NCI-H345 (cell line): ENCODE measurements at regions not wholly inside any gene's neighbourhood (a gene's known extent, or its start where the extent isn't known, plus 50 kb on each side); places are given as distances from the start of the nearest gene placed in this dataset.
A peak's percentile ranks its signal among the peaks of the same experiment; 100 is the strongest.

Source experiments
- DNase-seq: peaks from one replicate; lab custom pipeline; 2025; lab: John Stamatoyannopoulos, UW

DNA sequence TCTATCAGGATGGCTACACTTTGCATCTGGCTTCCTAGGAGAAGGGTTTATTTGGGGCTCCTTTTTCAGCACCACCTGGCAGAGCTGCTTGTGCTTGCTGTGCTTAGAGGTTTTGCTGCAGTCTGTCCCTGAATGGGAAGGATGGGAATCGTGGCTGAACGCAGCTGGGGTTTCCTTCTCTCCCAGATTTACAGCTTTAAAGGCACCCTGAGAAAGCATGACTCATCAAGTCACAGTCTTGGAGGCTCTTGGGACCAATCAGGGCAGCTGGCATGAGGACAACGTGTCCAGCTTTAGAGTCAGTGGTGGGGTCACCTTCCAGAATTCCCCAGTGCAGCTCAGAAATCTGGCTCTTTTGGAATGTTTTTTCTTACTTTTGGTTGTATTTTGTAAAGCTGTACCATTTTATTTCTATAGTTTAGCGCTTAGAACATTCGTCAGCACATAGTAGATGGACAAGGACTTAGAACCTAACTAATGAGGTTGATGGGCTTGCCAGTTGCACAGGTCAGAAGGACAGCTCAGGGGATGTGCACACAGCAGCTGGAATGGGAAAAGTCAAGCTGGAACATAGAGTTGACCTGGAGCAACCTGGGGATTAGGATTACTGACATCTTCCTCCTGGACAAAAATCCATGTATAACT lies 222.6 kb downstream of the PRDM2 start:
- DNase-seq: no peak

DNA sequence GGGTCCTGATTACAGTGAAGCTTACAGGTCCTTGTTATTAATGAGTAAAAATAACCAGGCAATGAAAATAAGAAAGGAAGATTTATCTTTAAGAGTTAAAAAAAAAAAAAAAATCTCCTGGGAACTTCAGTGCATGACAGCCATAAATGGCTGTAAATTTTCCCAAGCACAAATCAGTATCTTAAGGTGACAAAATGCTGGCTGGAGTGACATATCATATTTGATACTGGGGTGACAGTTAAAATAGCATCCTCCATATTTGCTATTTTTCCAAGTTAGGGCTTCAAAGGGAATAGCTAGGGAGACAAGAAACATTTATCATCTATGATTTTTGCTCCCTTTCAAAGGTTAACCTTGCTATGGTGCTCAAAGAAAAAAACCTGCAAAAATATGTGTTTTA lies 226.6 kb downstream of the PRDM2 start:
- DNase-seq: no peak

DNA sequence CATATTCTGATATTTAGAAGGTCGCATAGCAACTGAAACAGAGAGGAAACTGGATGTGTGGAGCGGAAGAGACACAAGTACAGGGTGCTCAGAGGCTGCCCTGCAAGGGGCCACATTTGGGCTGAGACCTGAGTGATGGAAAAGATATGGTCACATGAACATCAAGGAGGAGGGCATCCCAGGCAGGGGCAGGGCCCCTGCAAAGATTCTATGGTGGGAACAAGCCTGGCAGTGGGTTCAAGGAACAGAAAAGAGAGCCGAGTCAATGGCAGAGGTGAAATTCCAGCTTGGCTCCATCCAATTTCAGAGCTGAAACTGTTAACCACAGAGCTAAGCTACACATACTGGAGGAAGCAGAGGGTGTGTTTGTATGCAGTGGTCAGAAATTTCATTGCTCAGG lies 227.7 kb downstream of the PRDM2 start:
- no peak for DNase-seq

DNA sequence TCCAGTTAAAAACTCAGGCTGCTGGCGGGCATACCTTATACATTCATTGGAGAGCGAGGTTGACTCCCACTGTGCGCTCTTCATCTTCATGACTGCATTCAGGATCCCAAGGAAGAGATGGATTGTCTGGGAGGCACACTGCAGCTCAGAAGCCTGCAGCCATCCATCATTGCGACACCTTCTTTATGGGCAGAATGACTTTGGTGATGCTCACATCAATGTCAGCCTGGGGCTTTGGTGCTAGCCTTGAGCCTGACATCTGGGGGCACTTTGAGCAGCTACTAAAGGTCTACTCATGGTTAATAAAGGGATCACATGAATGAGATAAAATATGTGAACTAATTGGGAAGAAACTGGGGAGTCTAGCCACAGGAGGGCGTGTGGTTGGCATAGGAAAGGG lies 229.3 kb downstream of the PRDM2 start:
- DNase-seq: no peak

DNA sequence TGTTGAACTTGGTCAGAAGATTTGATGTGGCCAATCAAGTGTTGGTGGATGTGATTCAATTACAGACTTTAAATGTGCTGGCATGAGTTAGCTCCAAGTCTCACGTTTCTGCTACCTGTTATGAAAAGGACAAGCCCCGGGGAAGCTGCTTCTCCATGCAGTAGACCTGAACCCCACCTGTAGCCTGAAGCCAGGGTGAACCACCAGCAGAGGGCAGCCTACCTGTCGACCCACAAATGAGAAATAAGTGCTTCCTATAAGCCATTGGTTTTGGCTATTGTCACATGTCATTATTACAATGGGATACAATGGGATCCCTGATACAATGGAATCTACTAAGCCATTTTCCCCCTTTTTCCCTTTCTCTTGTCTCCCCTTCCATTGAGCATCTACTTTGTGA lies 230.2 kb downstream of the PRDM2 start:
- peak; percentile 1 for DNase-seq

DNA sequence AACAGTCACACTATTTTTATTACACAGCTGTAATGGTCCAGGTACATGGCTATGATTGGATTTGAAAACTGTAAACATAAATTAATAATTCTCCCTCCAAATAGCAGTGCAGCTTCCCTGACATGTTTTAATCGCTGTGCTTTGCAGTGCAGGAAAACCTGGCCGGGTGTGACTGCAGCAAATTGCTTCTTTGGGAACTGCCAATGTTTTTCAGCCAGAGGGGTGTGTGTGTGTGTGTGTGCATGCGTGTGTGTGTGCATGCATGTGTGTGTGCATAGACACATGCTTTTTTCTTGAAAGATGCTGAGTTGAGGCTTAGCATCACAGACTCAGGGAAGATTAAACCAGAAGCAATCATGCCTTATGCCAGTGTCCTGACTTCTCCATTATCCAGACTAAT lies 231.2 kb downstream of the PRDM2 start:
- no peak for DNase-seq

DNA sequence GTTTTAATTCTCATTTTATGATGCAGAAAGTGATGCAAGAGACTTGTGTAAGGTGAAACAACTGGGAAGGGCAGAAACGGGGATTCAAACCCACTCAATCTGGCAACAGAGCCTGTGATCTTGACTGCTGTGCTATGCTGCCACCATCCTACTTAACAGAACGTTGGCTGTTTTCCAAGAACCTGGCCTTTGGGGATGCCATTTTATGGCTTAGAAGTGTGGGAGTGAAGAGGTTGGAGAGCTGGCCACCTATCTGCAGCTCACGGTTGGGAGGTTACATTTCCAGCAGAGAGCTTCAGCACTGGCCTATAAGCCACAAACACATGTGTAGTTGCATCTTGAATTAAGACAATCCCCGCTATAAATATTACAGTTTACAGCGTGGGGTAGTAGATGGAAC lies 235.3 kb downstream of the PRDM2 start:
- DNase-seq: peak; percentile 94

DNA sequence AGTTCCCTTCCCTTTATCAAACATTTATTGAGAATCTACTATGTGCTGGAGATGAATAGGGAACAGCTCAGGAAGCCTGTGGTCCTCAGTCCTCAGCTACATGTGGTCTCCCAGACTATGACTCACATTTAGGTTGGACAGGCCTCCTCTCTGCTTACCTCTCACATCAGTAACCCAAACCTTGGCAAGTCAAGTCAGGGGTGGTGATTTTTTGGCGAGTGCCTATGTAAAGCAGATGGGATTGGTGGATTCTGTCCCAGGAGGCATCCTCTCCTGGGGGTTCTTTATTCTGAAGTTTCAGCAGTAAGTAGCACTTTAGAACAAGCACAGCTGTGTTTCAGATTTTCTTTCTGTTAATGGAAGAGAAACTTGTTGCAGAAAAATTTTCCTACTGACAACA lies 241.3 kb downstream of the PRDM2 start:
- DNase-seq: no peak

DNA sequence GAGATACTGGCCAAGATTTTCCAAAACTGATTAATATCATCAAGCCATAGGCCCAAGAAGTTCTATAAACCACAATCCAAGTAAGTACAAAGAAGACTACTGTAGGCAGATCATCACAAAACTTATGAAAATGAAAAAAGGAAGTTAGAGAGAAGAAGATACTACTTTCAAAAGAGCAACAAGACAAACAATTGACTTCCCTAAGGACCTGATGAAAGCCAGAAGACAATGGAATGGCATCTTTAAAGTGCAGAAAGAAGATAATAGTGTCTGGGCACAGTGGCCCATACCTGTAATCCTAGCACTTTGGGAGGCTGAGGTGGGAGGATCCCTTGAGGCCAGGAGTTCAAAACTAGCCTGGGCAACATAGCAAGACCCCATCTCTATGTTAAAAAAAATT lies 243.1 kb downstream of the PRDM2 start:
- no peak for DNase-seq

DNA sequence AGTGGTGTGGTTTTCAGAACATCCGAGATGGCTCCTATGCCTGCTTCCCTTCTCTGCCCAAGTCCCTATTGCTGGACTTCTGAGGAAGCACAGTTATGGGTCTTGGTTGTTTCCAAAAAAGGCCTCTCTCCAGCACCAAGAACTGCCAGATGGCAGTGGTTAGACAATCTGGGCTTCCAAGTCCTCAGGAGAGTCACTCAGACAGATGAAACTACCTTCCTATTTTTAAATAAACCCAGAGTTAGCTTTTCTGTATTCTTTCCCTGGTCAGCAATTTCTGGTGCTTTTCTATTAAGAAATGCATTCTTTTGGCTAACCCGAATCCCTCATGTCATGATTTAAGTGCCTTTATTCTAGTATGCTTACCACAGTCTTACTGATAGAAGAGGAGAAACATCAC lies 245.9 kb downstream of the PRDM2 start:
- no peak for DNase-seq

DNA sequence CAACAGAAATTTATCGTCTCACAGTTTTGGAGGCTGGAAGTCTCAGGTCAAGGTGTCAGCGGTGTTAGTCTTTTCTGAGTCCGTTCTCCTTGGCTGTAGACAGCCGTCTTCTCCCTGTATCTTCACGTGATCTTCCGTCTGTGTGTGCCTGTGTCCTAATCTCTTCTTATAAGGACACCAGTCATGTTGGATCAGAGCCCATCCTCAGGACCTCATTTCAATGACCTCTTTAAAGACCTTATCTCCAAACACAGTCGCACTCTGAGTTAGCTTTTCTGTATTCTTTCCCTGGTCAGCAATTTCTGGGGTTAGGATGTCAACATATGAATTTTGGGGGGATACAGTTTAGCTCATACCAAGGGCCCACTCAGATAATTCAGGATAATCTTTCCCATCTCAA lies 247.7 kb downstream of the PRDM2 start:
- DNase-seq: no peak

DNA sequence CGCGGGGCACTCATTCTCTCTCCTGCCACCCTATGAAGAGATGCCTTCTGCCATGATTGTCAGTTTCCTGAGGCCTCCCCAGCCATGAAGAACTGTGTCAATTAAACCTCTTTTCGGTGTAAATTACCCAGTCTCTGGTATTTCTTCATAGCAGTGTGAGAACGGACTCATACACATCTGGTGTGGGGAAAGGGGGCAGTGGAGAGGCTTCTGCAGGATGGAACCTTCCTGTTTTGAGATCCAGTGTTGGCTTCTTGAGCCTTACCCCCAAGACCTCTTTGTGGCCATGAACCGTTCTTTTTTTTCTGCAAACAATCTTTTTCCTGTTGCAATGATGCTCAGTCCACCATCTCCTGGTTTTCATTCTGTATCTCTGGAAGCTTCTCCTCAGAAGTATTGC lies 248.4 kb downstream of the PRDM2 start:
- no peak for DNase-seq

DNA sequence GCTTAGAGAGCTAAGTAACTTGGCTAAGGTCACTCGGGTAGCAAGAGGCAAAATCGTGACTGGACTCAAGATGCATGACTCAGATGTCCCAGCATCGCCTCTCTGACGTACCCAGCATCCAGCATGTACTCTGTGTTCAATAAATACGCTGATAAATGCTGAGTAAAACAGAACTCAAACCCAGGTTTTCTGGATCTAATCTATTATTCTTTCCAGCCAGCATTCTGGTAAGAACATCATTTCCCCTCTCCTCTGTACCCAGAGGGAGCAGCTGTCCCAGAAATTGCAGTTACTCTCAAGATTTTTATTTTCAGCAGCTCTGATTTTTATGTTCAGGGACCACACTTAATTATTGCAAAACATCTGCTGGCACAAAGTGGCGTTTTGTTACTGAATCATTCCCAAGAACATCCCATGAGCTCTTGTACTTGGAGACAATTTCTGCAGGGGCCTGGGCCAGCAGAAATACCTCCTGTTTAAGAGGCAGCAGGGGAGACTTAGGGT lies 249.0 kb downstream of the PRDM2 start:
- DNase-seq: no peak

DNA sequence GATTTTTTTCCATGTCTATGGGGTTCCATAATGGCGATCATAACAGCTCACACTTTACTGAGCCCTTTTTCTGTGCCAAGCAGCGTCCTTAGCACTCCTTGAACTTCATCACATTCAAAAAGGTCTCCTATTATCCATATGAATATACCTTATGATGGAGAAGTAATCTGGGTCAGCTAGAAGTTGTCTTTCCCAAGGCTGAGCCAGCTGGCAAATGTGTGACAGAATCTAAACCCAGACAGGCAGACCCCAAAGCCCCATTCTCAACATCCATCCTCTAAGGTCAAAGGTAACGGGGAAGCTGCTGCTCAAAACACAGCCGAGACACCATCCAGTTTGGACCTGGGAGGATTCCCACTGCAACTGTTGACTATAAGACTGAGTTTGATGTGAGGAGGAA lies 249.6 kb downstream of the PRDM2 start:
- no peak for DNase-seq

DNA sequence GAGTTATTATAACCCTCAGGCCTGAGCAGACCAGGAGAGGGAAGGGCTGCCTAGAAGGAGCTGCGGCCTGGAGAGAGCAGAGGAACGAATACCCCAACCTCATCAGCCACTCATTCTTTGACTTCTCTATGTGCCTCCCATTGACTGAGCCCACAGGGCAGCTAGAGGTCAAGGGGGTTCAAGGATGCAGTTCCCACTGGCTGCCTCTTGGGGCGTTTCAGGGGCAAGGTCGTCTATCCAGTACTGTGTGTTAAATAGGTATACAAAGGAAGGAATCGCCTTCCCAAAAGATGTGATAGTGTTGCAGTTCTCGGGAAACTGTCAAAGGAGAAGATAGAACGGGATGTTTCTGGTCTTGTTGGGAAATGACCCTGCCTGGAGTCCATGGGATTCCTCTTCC lies 250.6 kb downstream of the PRDM2 start:
- no peak for DNase-seq

DNA sequence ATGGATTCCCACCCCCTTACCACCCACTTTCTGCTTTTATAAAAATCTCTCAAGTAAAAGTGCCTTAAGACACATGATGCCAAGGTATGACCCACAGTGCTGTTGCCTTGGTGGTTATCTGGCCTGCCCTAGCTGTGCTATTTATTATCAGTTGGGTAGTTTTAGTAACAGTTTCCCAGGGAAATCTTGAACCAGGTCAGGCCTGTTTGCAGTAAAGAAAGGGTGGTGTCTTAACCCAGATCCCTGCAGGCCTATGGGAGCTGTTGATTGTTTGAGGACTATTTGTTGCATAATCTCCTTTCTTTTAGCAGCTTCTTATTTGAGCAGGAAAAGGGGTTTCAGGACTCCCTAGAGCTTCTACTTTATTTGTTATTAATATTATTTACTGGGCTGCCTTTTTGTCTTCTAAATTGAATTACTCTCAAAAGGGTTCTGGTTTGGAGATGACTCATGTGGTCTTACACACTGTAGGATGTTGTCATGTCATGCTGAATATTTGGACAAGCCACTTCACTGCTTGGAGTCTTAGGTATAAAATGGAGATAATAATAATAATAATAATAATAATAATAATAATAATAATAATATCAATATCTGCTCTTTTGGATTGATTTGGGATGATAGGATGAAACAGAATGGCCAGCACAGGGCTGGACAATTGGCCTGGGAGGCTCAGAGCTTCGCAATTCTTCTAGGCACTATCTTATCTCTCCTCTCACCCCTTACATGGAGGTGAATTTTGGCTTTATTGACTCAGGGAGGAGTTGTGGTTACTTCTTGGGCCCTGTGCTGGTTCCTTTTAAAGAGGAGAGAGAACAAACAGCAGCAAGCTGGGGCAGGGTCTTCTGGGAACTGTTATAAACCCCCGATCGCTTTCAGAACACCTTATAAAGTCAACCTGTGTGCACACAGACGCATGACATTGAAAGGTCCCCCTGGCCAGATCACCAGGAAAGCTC lies 252.1 kb downstream of the PRDM2 start:
- no peak for DNase-seq

DNA sequence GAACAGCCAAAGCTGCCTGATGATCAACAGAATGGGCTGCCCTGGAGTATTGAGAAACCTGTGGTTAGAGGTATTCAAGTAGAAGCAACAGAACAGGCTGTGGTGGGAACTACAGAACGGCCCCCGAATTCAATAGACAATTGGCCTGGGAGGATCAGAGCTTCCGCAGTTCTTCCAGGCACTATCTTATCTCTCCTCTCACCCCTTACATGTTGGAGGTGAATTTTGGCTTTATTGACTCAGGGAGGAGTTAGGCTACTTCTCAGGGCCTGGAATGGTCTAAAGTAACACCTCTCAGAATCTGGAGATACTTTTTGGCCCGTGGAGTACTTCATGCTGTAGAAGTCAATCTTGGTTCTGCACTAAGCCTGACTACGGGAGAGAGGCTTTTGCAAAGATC lies 253.0 kb downstream of the PRDM2 start:
- DNase-seq: no peak

DNA sequence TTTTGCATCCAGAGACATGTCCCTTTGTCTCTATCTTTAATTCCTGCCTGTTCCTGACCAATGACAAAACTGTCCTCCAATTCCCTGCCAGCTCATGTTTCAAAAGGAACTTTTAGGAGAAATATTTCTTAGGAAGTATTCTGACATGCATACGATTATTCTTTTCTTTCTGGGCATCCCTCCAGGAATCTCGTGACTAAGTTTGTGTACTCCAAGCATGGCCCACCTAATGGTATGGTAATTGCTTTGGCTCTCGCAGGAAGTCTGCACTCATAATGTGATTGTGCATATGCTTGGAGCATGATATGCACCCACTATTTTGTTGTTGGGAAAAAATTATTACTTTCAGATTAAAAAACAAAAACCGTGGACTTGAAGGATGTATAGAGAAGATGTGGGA lies 256.4 kb downstream of the PRDM2 start:
- no peak for DNase-seq

DNA sequence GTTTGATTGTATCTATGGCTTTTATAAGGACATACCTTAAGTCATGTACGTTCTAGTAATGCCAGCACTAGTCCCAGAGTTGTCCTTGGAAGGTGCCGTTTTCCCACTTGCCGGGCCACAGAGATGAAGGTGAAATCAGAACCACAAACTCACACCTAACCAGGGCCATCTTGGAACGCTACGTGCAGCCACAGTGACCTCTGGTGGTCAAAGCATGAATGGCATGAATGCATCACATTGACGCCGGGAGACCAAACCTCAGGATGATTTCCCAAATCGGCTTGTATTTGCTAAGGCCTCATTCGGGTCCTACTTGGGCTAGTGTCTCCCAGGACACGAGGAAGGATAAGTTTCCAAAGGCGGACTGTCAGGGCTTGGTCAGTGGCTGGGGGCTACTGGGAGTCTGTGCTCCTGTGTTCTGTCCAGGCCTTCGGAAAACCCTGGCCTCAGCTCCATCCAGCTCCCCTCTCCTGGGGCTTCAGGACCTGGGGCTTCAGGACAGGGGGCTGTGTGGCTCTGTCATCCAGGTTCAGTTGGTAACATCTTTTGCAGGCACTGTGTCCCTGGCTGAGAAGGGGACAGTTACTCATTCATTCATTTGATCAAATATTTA lies 260.5 kb downstream of the PRDM2 start:
- peak; percentile 68 for DNase-seq

DNA sequence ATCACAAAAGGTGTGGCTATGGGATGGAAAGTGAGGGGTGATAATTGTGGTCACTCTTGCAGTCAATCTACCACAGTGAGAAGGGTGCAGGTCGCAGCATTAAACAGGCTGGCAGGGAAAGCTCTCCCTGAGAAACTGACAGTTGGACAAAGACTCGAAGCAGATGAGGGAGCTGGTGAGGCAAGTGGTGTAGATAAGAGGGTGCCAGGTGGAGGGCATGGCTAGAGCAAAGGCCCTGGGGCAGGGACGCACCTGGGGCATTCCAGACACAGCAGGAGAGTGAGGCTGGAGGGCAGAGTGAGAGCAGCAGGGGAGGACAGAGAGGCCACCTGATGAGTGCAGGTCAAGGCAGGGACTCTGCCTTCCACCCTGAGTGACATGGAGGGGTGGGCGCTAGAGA lies 264.8 kb downstream of the PRDM2 start:
- no peak for DNase-seq

DNA sequence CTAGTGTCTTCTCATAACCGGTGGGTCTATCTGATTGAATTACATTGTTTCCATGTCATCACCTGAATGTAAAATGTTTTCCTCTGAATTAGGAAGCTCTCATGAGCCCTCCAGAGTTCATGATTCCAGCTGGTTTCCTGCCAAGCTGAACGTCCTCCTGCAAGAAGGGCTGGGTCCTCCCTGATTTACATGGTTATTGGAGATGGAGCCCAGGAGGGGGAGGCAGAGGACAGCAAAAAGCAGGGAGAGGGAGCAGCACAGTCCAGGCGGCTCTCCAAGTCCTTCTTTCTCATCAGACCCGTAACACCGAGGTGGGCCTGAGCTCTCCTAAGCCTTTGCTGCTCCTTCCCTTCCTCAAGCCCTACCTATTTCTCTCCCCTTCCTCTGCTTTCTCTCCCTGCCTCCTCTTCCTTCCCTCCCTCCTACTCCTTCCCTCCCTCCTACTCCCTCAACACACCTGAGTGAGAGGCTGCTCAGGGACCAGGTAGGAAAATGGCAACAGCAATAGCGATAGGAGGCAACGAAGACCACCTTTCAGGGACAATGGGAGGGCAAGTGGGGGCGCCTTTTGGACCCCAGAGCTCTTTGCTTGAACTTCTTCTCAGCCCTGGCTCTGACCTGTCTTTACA lies 265.9 kb downstream of the PRDM2 start:
- DNase-seq: peak; percentile 84

DNA sequence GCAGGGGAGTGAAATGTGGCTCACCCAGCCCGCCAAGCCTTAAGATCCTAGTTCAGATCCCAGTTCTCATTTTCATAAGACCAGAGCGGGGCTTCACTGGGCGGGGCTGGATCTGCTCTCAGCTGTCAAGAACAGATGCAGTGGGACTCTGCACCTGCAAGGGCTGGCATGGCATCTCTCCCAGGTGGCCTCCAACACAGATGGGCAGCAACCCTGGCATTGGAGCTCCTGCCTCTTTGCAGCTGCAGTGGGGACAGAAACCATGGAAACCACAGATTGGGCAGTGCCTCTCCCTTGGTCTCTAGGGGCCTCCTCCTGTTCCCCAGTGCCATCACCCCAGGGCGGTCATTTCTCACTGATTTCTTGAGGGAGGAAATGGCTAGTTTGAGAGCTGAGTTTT lies 267.7 kb downstream of the PRDM2 start:
- DNase-seq: peak; percentile 6

DNA sequence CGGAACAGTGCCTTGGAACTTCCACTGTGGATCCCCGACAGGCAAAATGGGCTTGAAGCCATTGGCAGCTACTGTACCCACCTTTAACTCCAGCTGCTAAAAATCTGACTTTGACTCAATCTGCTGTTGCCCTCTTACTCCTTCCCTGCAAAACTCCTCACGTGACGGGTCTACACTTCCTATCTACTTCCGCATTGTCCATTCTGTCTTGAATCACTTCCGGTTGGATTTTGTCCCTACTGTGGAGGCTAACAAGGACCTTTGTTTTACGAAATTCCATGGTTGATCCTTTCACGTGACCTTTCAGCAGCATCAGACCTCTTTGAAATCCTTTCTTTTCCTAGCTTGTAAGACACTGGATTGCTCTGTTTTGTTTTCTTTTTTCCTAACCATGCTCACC lies 268.4 kb downstream of the PRDM2 start:
- no peak for DNase-seq
